H1 (cell line): ENCODE measurements at regions not wholly inside any gene's neighbourhood (a gene's known extent, or its start where the extent isn't known, plus 50 kb on each side); places are given as distances from the start of the nearest gene placed in this dataset.

Experiments
- CTCF ChIA-PET: fragments of 300-600 bp; sonication (Branson Sonifier 250); formaldehyde crosslinking; loops from one replicate; lab custom pipeline; 2021; ENCODE audit not compliant: partially characterized antibody; lab: Charles Lee
- POLR2A ChIA-PET: fragments of 300-600 bp; sonication (Branson Sonifier 250); formaldehyde crosslinking; loops from one replicate; lab custom pipeline; 2021; ENCODE audit warnings: inconsistent platforms; ENCODE audit not compliant: partially characterized antibody; lab: Charles Lee
- DNase-seq, 2 experiments: peaks; one replicate each; pipeline versions ENCODE4 v3.0.0 to v3.0.0-alpha.2; 2010 to 2022; ENCODE audit warnings: low spot score in 2 of 2, low read depth in 1 of 2, mixed read lengths in 1 of 2
- FAIRE-seq: peaks from 2 replicates; lab custom pipeline; 2011; peaks lifted over from hg19 to GRCh38; lab: Jason Lieb, UNC
- H2AFZ ChIP-seq: 2 replicates; pipeline ENCODE4 v1.8.1; 2012; ENCODE audit warnings: low read length, inconsistent platforms
- H2AK5ac ChIP-seq: 2 replicates; pipeline ENCODE4 v1.6.1; 2013; ENCODE audit warnings: low read depth, low read length
- H2BK120ac ChIP-seq: replicated peaks from 2 replicates; pipeline ENCODE3; 2013; ENCODE audit warnings: low read depth, low read length, inconsistent platforms
- H2BK12ac ChIP-seq: 2 replicates; pipeline ENCODE4 v1.6.1; 2013; ENCODE audit warnings: low read depth, low read length
- H2BK15ac ChIP-seq: 2 replicates; pipeline ENCODE4 v1.6.1; 2013; ENCODE audit warnings: low read length
- H2BK20ac ChIP-seq: 2 replicates; pipeline ENCODE4 v1.6.1; 2013; ENCODE audit warnings: low read length
- H2BK5ac ChIP-seq: 2 replicates; pipeline ENCODE4 v1.6.1; 2013; ENCODE audit warnings: low read depth, low read length
- H3K14ac ChIP-seq: 2 replicates; pipeline ENCODE4 v1.6.1; 2013; ENCODE audit warnings: inconsistent platforms; ENCODE audit not compliant: insufficient read length
- H3K18ac ChIP-seq: 2 replicates; pipeline ENCODE4 v1.6.1; 2013; ENCODE audit warnings: low read length; ENCODE audit errors: extremely low read depth
- H3K23ac ChIP-seq: 2 replicates; pipeline ENCODE4 v1.6.1; 2013; ENCODE audit warnings: inconsistent platforms; ENCODE audit not compliant: insufficient read length
- H3K23me2 ChIP-seq: 2 replicates; pipeline ENCODE4 v1.6.1; 2013; ENCODE audit warnings: low read depth, low read length
- H3K27ac ChIP-seq: 2 replicates; pipeline ENCODE4 v1.6.1; 2011; ENCODE audit warnings: low read depth, low read length, inconsistent platforms
- H3K27me3 ChIP-seq, 4 experiments: replicated peaks in 1 of 4; 1 replicate in 1 of 4; 2 replicates in 3 of 4; pipeline versions ENCODE4 v1.6.1 to v1.8.1; 2011 to 2013; ENCODE audit warnings: low read length in 3 of 4, mild to moderate bottlenecking in 3 of 4, inconsistent platforms in 2 of 4, mixed read lengths in 2 of 4, moderate library complexity in 1 of 4; ENCODE audit not compliant: control insufficient read depth in 3 of 4, insufficient read depth in 3 of 4; ENCODE audit errors: extremely low read depth in 1 of 4
- H3K36me3 ChIP-seq, 4 experiments: 2 replicates each; pipeline versions ENCODE4 v1.6.1 to v1.8.1; 2011 to 2013; ENCODE audit warnings: mild to moderate bottlenecking in 4 of 4, low read length in 3 of 4, moderate library complexity in 2 of 4, control low read depth in 1 of 4, inconsistent platforms in 1 of 4; ENCODE audit not compliant: insufficient read depth in 4 of 4, control insufficient read depth in 2 of 4
- H3K4ac ChIP-seq: replicated peaks from 2 replicates; pipeline ENCODE3; 2013; ENCODE audit warnings: low read length, low read depth, mixed read lengths, inconsistent platforms; ENCODE audit not compliant: insufficient read length
- H3K4me1 ChIP-seq, 4 experiments: replicated peaks in 1 of 4; 1 replicate in 1 of 4; 2 replicates in 3 of 4; pipeline versions ENCODE4 v1.6.1 to v1.8.1; 2011 to 2013; ENCODE audit warnings: low read length in 3 of 4, inconsistent platforms in 2 of 4, mixed read lengths in 1 of 4; ENCODE audit not compliant: insufficient read depth in 4 of 4, control insufficient read depth in 3 of 4
- H3K4me2 ChIP-seq, 2 experiments: 2 replicates each; pipeline versions ENCODE4 v1.6.1 to v1.8.1; 2011 to 2013; ENCODE audit warnings: low read depth in 2 of 2, low read length in 2 of 2, control low read depth in 1 of 2, inconsistent platforms in 1 of 2, mild to moderate bottlenecking in 1 of 2; ENCODE audit not compliant: insufficient read depth in 1 of 2
- H3K4me3 ChIP-seq, 4 experiments: fragments of 200-600, 300-600 bp in 1 of 4; sonication (generic), shearing (Covaris generic), sonication (Bioruptor Twin) in 1 of 4; 2 replicates each; pipeline versions ENCODE4 v1.5.1 to v1.8.1; 2011 to 2016; ENCODE audit warnings: low read length in 4 of 4, low read depth in 3 of 4, control low read depth in 2 of 4, inconsistent platforms in 2 of 4, mild to moderate bottlenecking in 2 of 4, mixed read lengths in 1 of 4, moderate library complexity in 1 of 4; ENCODE audit not compliant: insufficient read depth in 2 of 4; ENCODE audit errors: extremely low read depth in 1 of 4
- H3K56ac ChIP-seq: replicated peaks from 2 replicates; pipeline ENCODE3; 2013; ENCODE audit warnings: low read depth, mild to moderate bottlenecking, mixed read lengths, low read length, inconsistent platforms; ENCODE audit not compliant: insufficient read length
- H3K79me1 ChIP-seq: 2 replicates; pipeline ENCODE4 v1.6.1; 2013; ENCODE audit warnings: low read depth, low read length, control low read depth
- H3K79me2 ChIP-seq, 2 experiments: 2 replicates each; pipeline versions ENCODE4 v1.6.1 to v1.8.1; 2012 to 2013; ENCODE audit warnings: low read length in 2 of 2, mild to moderate bottlenecking in 2 of 2, inconsistent platforms in 1 of 2; ENCODE audit not compliant: insufficient read depth in 2 of 2, control insufficient read depth in 1 of 2
- H3K9ac ChIP-seq, 4 experiments: replicated peaks in 1 of 4; 1 replicate in 1 of 4; 2 replicates in 3 of 4; pipeline versions ENCODE4 v1.6.1 to v1.8.1; 2011 to 2013; ENCODE audit warnings: low read depth in 3 of 4, low read length in 3 of 4, control low read depth in 2 of 4, mild to moderate bottlenecking in 2 of 4, moderate library complexity in 2 of 4, inconsistent platforms in 1 of 4; ENCODE audit errors: extremely low read depth in 1 of 4
- H3K9me3 ChIP-seq, 2 experiments: 2 replicates each; pipeline versions ENCODE4 v1.6.1 to v1.8.1; 2012 to 2013; ENCODE audit warnings: mild to moderate bottlenecking in 2 of 2, moderate library complexity in 2 of 2, control low read depth in 1 of 2, inconsistent platforms in 1 of 2, low read depth in 1 of 2, low read length in 1 of 2, mixed read lengths in 1 of 2; ENCODE audit not compliant: insufficient read depth in 2 of 2
- H4K20me1 ChIP-seq, 2 experiments: replicated peaks in 1 of 2; 2 replicates each; pipeline versions ENCODE3 to v1.8.1; 2011 to 2013; ENCODE audit warnings: inconsistent platforms in 2 of 2, low read length in 2 of 2, mild to moderate bottlenecking in 1 of 2; ENCODE audit not compliant: insufficient read depth in 2 of 2, control insufficient read depth in 1 of 2
- H4K5ac ChIP-seq: 2 replicates; pipeline ENCODE4 v1.6.1; 2013; ENCODE audit warnings: low read length, low read depth, mixed read lengths, inconsistent platforms; ENCODE audit not compliant: insufficient read length
- H4K8ac ChIP-seq: 2 replicates; pipeline ENCODE4 v1.8.0; 2013; ENCODE audit warnings: mild to moderate bottlenecking, moderate library complexity, low read length, inconsistent platforms; ENCODE audit not compliant: insufficient read depth; ENCODE audit errors: extremely low read depth
- H4K91ac ChIP-seq: replicated peaks from 2 replicates; pipeline ENCODE3; 2013; ENCODE audit warnings: low read length, mixed read lengths, inconsistent platforms; ENCODE audit not compliant: insufficient read length
- BACH1 ChIP-seq: IDR thresholded peaks from 2 replicates; pipeline ENCODE4 v1.6.1; 2012; ENCODE audit warnings: low read length, improper control_type of control experiment
- EP300 ChIP-seq, 2 experiments: IDR thresholded peaks; 1 replicate in 1 of 2; 2 replicates in 1 of 2; pipeline ENCODE4 v1.6.1; 2011 to 2012; ENCODE audit warnings: low read depth in 2 of 2, low read length in 2 of 2, mild to moderate bottlenecking in 2 of 2, borderline replicate concordance in 1 of 2, inconsistent platforms in 1 of 2, moderate library complexity in 1 of 2
- FOSL1 ChIP-seq: IDR thresholded peaks from 2 replicates; pipeline ENCODE4 v1.6.1; 2011; ENCODE audit warnings: mild to moderate bottlenecking, low read depth, low read length, moderate library complexity; ENCODE audit not compliant: insufficient read depth
- KDM5A ChIP-seq: fragments of 200-600 bp; IDR thresholded peaks from 2 replicates; pipeline ENCODE4 v1.7.1; 2012; ENCODE audit warnings: mild to moderate bottlenecking, low read length, inconsistent platforms, mixed read lengths
- MAX ChIP-seq: IDR thresholded peaks from 2 replicates; pipeline ENCODE4 v1.6.1; 2012; ENCODE audit warnings: inconsistent platforms
- POU5F1 ChIP-seq: IDR thresholded peaks from 2 replicates; pipeline ENCODE4 v1.6.1; 2011; ENCODE audit warnings: low read depth, mild to moderate bottlenecking, low read length, moderate library complexity
- RFX5 ChIP-seq: IDR thresholded peaks from 2 replicates; pipeline ENCODE4 v1.6.1; 2011; ENCODE audit warnings: low read depth, low read length, improper control_type of control experiment, borderline replicate concordance
- RXRA ChIP-seq: IDR thresholded peaks from 2 replicates; pipeline ENCODE4 v1.6.1; 2011; ENCODE audit warnings: low read depth, mild to moderate bottlenecking, low read length, moderate library complexity; ENCODE audit not compliant: insufficient read depth
- SP1 ChIP-seq: IDR thresholded peaks from 2 replicates; pipeline ENCODE4 v1.6.1; 2011; ENCODE audit warnings: low read depth, low read length
- SUZ12 ChIP-seq: fragments of 200-600 bp; sonication (generic); IDR thresholded peaks from 2 replicates; pipeline ENCODE4 v1.6.1; 2012; ENCODE audit warnings: mild to moderate bottlenecking, inconsistent platforms, low read length, moderate library complexity, mixed read lengths
- TAF7 ChIP-seq: optimal IDR thresholded peaks from 2 replicates; pipeline ENCODE3; 2011; ENCODE audit warnings: low read depth, mild to moderate bottlenecking, inconsistent platforms, low read length, moderate library complexity, borderline replicate concordance
- TBP ChIP-seq: IDR thresholded peaks from 2 replicates; pipeline ENCODE4 v1.6.1; 2011; ENCODE audit warnings: low read depth, low read length, improper control_type of control experiment
- TCF12 ChIP-seq: IDR thresholded peaks from 2 replicates; pipeline ENCODE4 v1.6.1; 2011; ENCODE audit warnings: low read depth, mild to moderate bottlenecking, low read length
- TEAD4 ChIP-seq: IDR thresholded peaks from 2 replicates; pipeline ENCODE4 v1.6.1; 2012; ENCODE audit warnings: low read depth, low read length, inconsistent platforms, mixed read lengths
- ZNF274 ChIP-seq: IDR thresholded peaks from 2 replicates; pipeline ENCODE4 v1.7.0; 2012; ENCODE audit warnings: low read length, borderline replicate concordance; ENCODE audit errors: extremely low read depth
- WGBS, 2 experiments: shearing (Covaris generic) in 1 of 2; methylation state at CpG; one replicate each; pipeline versions ENCODE4 v1.1.6 to v1.1.7; 2013 to 2015; ENCODE audit warnings: low lambda C conversion rate in 2 of 2, mixed read lengths in 2 of 2, inconsistent platforms in 1 of 2, low coverage in 1 of 2, missing lambda C conversion rate in 1 of 2; ENCODE audit not compliant: insufficient replicate concordance in 2 of 2, insufficient coverage in 1 of 2, insufficient read length in 1 of 2; ENCODE audit errors: extremely low coverage in 1 of 2, missing lambda C conversion rate in 1 of 2; 5-methylcytosine and 5-hydroxymethylcytosine counted together

GRCh38 chr6:10331334-10331968 lies 83.4 kb downstream of the TFAP2A start:
- Histone ChIP-seq H3K56ac (no peak overlapping the region), H3K14ac (no peak overlapping the region), H4K5ac (no peak overlapping the region), H3K9me3 (no peaks in the 10 kb centered on the region), H3K4me3 (no peak overlapping the region), H3K9ac (no peak overlapping the region), H2BK20ac (no peak overlapping the region), H3K79me2 (no peaks in the 10 kb centered on the region), H3K36me3 (no peaks in the 10 kb centered on the region), H2BK5ac (no peak overlapping the region), H4K8ac (no peak overlapping the region), H2AFZ (no peak overlapping the region), H4K20me1 (no peaks in the 10 kb centered on the region), H2BK120ac (no peak overlapping the region), H2AK5ac (no peak overlapping the region), H3K27ac (no peak overlapping the region), H3K4me1 (no peaks in the 10 kb centered on the region), H3K79me1 (no peaks in the 10 kb centered on the region), H3K4ac (no peak overlapping the region), H2BK12ac (no peak overlapping the region), H3K18ac (no peak overlapping the region), H2BK15ac (no peak overlapping the region), H3K23ac (no peak overlapping the region), H3K23me2 (no peaks in the 10 kb centered on the region), H3K27me3 (no peaks in the 10 kb centered on the region), H4K91ac (no peak overlapping the region), H3K4me2 (no peak overlapping the region)
- POLR2A ChIA-PET, result no interaction called here
- FAIRE-seq (no peak), DNase-seq (no peak)
- CTCF ChIA-PET, result interaction anchor here (1.1 to 1.3 kb wide), 2 partner anchors 9 to 90 kb away, joined by 3 to 4 read pairs; no protein-coding TSS in a partner anchor
- WGBS, 2 experiments, result 86% methylated on average over 8 of the region's 8 CpGs; no CpG with 5 or more reads in 1 of the 2 experiments
- no peak for TF ChIP-seq POU5F1
- TF ChIP-seq SUZ12, result no peak
- no peak for TF ChIP-seq MAX
- TF ChIP-seq RFX5, result no peak
- no peak for TF ChIP-seq TBP
- no peak for TF ChIP-seq TEAD4
- no peak for TF ChIP-seq FOSL1
- no peak for TF ChIP-seq EP300 (IDR thresholded peaks at IDR 0.05; ENCODE audit: borderline replicate concordance in 1 of 2, low read depth in 2 of 2, low read length in 2 of 2)
- TF ChIP-seq TCF12, result no peak
- TF ChIP-seq RXRA, result no peak
- no peak for TF ChIP-seq KDM5A
- TF ChIP-seq TAF7, result no peak
- TF ChIP-seq SP1, result no peak
- TF ChIP-seq ZNF274, result no peak
- no peak for TF ChIP-seq BACH1
